ENCODE measurements at regions not wholly inside any gene's neighbourhood (a gene's known extent, or its start where the extent isn't known, plus 50 kb on each side); places are given as distances from the start of the nearest gene placed in this dataset.

- no peak for TF ChIP-seq POLR2A (IDR thresholded peaks at IDR 0.05)
- TF ChIP-seq CTCF (IDR thresholded peaks at IDR 0.05): no peak
Measured at GRCh38 chr12:124448241-124448954, 119.0 kb downstream of the NCOR2 start.
